GM19455 (cell line): ENCODE measurements at regions not wholly inside any gene's neighbourhood (a gene's known extent, or its start where the extent isn't known, plus 50 kb on each side); places are given as distances from the start of the nearest gene placed in this dataset.
"Not testable (repeated sequence)": the region's sequence is repeated elsewhere in the genome, so short reads cannot be mapped to it uniquely, and the experiment has no call there.

Experiments
- ATAC-seq: cut with Tn5 transposase; IDR thresholded peaks from one replicate; pipeline ENCODE4 v1.9.1; 2021; ENCODE audit not compliant: unreplicated experiment

DNA sequence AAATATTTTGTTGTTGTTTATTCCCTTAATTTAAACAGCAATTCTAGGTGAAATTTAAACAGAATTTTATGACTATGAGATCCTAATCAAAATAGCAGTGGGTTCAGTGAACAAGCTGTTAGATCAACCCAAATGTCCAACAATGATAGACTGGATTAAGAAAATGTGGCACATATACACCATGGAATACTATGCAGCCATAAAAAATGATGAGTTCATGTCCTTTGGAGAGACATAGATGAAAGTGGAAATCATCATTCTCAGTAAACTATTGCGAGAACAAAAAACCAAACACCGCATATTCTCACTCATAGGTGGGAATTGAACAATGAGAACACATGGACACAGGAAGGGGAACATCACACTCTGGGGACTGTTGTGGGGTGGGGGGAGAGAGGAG lies 407.3 kb upstream of the ADAMTSL1 start:
- ATAC-seq: not testable (repeated sequence)

DNA sequence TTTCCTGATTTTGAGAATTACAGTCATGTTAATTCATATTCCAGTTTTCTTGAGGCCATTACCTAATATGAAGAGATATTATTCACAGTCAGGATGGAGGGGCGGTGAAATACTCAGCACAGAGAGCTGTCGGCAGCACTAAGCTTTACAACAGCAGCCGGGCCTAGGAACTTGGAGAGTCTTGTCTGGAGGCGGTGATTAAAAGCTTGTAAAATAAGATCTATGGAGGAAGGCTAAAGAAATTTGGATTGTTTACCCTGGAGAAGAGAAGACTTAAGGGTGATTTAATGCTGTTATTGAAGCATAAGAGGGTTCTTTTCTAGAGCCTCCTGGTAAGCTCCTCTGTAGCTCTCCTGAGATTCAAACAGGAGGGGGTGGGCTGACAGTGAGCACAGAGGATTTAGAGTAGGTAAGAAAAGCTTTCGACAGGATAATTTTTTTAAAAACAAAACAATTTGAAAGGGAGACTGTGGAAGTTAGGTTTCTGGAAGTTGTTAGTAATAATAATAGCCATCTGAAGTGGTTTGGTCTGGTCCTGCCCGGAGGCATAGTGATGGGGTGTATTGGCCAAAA lies 406.3 kb upstream of the ADAMTSL1 start:
- no peak for ATAC-seq

DNA sequence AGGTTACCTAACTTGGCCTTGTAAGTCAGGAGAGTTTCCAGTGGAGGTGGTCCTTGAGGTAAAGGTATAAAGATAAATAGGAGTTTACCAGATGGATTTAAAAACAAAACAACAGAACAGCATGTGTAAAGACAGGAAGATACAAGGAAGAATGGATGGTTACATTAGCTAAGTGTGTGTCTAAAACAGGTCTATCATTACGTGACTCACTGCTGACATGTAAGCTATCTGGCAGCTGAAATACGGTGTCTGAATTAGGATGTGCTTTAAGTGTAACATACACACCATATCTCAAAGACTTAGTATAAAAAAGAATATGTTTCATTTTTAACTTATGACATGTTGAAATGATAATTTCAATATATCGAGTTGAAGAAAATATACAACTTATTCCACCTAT lies 405.1 kb upstream of the ADAMTSL1 start:
- no peak for ATAC-seq

DNA sequence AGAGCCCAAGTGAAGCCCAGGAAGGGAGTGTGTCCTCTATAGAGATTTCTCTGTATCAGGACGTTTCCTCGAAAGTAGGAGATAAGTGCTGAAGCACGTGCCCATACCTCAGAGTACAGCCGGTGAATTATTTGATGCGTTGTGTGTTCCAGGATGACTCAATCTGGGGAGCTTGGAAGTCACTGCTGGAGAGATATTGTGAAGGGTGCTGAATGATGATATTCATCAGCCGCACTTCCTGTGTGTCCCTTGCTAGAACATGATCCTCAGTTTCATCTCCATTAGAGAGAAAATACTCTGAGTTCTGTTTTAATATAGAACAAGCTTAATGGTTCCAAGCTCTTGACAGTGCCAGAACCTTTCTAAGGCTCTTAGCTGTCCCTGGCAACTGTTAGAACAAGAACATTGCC lies 402.3 kb upstream of the ADAMTSL1 start:
- no peak for ATAC-seq

DNA sequence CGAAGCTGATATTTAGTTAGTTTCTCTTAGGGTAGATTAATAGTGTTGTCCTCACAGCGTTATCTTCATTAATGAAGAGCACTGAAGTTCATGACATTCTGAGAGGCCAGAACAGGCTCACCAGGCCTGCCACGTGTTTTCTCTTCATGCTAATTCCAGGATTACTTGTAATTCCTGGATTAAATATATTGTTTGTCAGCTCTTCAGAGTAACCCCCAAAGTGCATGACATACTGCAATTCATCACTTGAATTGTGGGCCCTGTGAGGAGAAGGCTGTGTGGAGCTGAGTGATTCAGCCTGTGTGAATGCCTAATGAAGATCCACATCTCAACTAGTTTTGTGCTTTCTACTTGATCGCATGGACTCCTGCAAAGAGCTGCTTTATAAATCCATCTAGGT lies 401.0 kb upstream of the ADAMTSL1 start:
- no peak for ATAC-seq

DNA sequence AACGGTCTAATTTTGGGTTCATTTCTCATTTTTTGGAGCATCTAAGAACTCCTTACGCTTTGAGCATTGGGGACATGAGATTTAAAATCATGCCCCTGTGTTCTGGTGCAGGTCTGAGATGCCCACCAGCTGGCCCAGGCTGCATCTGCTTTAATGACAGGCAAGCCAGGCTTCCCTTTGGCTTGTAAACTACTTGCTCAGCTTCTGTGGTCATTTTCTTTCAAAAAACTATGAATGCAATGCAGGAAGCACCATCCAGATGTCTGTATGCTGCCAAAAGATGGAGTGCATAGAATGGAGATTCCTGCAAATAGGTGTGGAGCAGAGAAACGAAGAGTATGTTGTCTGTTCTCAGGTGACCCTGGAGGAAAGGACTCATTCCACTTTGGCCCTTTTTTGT lies 399.9 kb upstream of the ADAMTSL1 start:
- no peak for ATAC-seq

DNA sequence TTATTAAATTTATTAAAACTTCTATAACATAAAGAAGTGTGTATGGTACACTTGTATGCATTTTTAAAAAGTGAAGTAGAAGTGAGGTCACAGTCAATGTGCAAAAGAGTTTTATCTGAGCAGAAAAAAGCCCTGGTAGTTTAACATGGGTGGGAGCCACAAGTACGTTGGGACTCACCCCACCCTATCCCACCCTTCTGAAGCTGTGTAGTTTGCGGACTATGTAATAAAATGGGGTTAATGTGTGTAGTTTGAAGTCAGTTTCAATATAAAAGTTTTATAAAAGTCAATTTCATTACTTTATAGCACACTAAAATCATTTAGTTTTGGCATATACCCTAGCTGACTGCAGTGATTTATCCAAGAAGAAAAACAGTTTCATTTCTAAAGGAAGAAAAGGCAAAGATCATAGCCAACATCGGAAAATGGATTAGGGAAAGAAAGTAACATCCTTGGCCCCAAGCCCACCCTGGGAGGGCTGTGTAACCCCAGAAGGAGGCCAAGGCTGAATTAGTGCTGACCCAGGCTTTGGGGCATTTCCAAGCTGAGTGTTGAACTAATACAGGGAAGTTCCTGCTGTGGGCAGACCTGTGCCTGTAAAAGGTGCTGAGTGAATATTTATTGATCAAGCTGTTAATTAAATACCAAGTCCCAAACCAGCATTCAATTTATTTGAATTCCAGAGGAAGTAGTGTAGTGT lies 398.6 kb upstream of the ADAMTSL1 start:
- no peak for ATAC-seq

DNA sequence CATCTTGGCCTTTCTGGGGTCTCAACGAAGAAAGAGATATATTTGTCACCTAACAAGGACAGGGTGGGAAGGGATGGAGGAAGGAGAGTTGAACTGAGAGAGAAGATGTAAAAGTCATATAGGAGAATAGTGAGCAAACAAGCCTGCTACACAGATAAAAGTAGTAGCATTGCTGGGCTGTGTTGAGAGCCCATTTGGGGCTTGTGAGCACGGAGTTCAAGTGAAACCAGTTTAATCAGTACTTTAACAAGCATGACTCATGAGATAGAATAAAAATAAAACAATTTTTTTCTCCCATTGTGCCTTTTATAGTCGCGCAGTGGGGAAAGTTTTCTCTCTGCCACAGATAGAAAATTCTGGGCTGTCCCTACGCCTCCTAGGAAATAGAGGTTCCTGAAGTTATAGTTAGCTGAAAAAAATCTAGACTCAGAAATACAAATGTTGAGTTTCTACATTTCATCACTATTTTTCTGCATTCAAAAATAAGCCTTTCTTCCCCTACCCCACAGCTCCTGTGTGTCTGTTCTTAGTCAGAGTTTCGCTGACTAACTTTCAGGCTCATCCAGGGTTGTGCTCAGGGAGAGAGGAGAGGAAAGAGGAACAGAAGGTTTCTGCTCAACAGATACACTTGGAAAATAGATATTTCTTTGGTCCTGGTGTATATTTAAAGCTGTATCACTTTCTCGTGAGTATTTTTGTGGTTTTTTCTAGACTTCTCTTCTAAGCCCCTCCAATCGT lies 395.8 kb upstream of the ADAMTSL1 start:
- no peak for ATAC-seq

DNA sequence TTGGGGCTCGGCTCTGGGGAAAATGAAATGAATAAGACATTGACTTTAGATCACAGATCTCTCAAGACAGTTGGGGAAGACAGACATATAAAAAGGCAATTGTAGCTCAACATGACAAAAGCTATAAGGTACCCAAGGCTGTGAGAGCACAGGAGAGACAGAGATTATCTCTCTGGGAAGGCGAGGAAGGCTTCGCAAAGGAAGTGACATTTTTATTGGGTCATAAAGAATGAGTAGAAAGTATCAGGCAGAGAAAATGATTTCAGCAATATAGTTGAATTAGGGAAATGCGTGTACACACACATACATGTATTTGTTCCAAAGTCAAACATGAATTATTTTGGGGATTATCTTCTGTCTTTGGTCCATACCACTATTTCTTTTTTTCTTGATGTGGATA lies 381.8 kb upstream of the ADAMTSL1 start:
- no peak for ATAC-seq

DNA sequence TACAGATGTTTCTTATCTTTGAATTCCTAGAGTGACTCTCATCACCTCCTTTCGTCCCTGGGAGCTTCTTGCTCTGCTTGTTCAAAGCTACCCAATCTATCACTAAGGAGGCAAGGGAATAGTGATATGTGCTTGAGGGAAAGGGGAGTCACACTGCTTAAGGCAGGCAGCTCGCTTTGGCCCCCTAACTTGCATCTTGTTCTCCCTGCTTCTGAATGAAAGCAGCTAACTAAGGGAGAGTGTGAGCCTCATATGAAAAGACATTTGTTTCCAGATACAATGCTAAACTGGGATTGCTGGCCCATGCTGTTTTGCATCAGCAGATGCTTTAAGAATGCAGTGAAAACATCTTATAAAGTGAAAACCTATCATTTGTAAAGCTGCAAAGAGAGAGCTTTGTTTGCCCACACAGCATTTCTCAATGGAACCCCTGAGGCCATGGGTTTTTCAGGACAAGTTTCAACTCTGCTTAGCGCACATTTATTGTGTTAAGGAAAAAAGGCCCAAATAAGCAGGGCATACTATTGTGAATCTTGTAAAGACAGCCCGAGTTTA lies 367.9 kb upstream of the ADAMTSL1 start:
- ATAC-seq: no peak

DNA sequence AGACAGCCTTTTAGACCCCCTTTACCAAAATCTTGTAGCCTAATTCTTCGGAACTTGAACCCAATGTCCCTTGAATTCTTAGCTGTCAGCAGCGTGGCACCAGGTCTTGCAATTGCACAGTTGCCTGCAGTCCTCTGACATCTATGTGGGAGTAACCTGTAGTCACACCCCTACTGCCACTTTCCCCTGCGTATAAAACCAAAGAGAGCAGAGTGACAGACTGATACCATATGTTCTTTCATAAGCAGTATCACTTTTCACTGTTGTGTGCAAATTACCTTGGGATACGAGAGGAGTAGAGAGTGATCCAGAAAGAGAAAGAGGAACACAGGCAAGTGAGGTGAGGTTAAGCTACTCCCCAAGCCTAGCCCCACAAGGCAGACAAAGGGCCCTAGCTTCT lies 364.3 kb upstream of the ADAMTSL1 start:
- no peak for ATAC-seq

DNA sequence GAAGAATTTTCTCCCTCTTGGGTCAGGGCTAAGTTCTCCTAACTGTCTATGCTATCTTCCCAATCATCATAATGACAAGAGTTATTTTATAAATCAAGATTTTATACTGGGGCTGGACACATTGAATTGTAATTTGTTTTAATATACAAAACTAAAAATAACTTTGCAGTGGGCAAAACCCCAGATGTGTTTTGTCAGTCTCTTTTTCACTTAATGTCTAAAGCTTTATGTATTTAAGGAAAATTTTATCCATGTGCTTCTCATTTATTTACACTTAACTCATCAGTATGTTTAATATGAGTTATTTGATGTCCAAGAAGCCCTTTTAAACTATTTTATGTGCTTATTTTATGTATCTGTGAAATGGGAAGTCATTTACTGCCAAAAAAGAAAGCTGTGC lies 362.8 kb upstream of the ADAMTSL1 start:
- ATAC-seq: no peak

DNA sequence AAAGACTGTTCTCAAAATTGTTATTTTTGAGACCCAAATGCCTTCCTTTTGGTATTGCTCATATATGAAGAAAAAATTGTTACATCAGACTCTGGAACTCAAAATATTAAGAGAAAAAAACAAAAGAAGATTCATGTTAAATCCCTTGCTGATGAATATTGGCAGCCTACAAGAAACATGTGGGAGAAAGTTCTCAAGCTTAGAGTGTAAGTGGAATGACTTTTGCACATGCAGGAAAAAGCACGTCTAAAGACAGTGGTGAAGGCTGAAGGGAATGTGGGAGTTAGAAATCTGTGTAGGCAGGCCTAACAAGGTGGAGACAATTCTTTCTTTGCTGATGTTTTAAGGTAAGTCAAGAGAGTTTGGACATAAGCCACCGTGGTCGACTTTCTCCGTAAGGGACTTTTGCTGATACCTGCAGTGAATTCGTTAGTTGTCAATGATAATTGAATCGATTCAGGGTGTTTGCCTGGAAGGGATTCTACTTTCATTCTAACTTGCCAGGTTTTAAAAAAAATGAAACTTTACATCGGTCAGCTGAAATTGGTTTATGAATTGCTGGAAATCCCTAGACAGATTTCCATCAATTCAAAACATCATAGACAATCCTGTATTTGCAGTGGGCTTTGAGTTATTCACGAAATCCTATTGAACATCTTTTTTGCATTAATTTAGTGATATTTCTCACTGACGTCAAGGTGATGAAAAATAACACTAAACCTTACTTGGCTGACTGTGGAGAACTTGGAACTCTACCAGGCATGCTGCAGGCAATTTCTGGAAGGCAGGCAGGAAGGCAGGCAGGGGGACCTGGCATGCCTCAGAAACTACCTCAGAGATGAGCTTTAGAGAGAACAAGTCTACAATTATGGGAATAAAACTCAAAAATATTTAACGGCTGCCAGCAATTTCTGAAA lies 359.1 kb upstream of the ADAMTSL1 start:
- no peak for ATAC-seq

DNA sequence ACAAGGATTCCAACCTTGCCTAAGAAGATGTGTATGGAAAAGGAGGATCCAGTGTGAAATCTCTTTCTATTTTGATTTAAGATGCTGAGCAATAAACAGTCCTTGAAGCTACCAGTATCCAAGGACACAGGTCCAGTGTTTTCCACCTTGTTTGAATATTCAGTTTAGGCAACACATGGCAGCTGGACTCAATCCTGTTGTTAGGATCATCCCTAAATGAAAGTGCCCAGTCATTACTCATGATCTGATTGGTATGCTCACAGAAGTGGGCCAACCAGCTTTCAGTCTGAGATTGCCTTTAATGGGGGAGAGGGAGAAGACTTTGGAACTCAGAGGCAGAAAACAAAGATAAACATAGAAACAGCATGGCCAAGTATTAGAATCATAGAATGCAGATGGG lies 355.7 kb upstream of the ADAMTSL1 start:
- no peak for ATAC-seq

DNA sequence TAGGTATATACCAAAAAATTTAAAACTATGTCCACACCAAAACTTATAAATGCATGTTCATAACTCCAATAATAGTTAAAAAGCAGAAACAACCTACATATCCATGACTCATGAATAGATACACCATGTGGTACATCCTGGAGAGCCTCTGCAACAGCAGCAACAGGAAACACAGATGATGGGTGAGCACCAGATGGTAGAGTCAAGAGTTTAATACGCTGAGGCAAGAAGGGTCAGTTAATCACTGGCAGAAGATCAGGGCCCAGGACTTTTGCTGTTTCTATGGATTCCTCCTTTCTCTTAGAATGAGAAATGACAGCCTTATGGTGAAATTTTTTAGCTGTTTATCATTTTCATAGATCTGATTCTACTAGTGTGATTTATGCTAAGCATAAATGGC lies 351.8 kb upstream of the ADAMTSL1 start:
- ATAC-seq: no peak

DNA sequence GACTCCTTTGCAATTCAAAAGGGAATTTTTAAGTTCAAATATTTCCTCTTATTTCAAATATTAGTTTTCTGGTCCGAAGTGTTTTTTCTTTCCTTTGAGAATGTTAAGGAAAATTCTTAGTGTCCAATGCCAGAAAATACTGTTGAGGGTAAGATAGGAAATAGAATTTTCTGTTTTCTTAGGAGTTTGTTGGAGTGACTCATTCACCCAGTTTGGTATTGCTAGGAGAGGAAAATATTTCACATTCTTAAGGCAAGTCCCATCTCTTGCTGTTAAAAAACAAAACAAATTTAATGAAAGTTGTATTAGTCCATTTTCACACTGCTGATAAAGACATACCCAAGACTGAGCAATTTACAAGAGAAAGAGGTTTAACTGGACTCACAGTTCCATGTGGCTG lies 349.2 kb upstream of the ADAMTSL1 start:
- ATAC-seq: no peak

DNA sequence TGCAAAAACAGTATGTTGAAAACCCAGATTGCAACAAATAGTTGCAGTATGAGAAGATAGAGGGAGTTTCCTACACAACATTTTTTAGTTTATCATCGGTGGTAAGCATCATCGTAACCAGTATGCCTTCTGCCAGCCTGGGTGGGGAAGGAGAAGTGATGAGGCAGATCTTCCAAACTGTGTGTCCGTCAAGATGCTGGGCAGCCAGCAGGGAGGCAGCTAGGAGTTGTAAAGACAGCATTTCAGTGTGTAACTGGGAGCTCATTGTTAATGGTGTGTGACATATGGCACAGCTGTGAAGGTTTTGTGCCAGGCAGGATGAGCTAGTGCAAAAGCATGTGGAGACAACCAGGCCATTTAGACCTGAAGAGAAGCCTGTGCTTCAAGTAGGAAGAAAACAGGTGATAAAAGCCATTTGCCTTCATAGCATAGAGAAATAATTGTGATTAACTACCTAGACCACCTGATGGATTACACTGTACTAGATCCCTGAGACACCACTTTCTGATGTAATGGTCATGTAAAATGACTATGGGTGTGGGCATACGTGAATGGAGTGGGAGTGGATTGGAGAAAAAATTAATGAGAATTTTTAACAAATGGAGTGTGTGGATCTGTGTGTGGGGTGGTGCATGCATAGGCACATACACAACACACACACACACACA lies 347.0 kb upstream of the ADAMTSL1 start:
- no peak for ATAC-seq

DNA sequence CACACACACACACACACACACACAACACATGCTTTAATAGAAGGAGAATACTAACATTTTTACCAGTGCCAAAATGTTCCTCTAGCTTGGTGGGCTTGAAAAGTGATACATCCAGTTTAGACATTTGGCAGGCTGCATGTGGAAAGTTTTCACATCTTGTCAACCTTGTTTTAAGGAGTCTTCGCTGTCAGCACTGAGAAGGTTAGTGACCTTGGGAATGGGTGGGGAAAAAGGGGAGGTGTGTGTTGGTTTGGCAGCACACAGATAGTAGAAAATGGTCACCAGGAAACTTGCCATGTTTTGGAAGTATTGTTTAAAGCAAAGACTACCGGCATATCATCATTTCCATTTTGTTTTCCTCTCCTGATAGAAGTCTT lies 346.5 kb upstream of the ADAMTSL1 start:
- ATAC-seq: no peak

DNA sequence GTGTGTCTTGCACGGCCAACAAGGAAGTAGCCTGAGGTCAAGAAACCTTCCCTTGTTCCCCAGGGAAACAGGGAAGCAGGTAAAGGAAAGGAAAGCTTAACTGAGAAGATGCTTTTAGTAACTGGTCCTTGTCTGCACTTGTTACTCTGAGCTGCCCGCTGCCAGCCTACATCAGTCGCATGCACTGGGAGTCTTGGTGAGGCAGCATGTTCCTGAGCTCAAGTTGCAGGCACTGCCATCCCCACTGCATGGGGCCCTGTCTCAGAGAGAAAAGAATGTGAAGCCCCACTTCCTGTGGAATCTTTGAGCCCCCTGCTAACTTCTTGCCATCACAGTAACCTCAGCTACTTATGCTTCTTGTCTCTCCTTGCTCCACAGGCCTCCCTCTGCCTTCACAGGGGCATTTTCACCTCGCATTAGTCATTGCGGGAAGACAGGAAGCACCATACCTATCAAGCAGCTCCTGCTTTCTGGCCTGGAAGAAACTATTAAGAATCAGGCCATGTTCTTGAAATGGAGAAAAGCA lies 344.1 kb upstream of the ADAMTSL1 start:
- no peak for ATAC-seq

DNA sequence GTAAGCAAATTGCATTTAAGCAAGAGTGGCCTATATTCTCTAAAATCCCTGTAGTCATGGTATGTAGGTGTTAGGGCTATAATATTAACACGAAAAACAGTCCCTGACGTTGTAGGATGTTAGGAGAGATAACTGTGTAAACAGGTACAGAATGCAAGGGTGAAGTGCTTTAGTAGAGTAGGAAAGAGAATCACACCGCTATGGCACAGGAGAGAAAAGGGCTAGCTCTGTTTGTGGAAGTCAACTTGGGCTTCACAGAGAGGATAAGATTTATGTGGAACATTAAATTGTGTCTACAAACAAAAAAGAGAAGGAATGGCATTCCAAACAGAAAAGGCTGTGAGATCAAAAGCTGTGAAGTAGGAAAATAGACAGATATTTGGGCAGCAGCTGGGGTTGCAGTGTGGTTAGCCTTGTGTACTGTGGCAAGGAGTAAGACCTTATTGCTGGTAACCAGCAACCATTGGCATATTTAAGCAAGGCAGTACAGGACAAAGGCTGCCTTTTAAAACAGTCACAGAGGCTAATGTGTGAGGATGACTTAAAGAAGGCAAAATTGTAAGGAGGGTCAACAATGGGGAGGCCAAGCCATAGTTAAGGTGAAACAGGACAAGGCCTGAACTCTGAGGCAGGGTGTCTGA lies 337.5 kb upstream of the ADAMTSL1 start:
- no peak for ATAC-seq
